ENCODE measurements at regions not wholly inside any gene's neighbourhood (a gene's known extent, or its start where the extent isn't known, plus 50 kb on each side); places are given as distances from the start of the nearest gene placed in this dataset.

DNA sequence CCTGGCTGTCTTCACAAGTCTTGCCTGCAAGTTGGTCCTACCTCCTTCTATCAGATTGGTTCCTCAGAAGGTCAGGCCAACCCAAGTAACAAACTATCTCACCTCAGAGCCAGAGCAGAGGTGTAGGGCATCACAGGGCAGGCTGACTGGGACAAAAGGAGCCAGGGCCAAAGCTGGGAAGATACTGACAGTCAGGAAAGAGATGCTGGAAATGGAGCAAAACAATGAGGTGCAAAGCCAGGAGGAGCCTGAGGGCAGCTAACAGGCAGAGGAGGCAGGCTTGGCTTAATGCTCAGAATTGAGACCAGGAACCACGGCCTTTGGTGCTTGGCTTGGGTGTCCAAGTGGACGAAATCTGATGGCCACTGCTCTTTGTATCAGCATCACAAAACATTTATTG lies 68.4 kb upstream of the PNMA1 start:
- no peak for DNase-seq

DNA sequence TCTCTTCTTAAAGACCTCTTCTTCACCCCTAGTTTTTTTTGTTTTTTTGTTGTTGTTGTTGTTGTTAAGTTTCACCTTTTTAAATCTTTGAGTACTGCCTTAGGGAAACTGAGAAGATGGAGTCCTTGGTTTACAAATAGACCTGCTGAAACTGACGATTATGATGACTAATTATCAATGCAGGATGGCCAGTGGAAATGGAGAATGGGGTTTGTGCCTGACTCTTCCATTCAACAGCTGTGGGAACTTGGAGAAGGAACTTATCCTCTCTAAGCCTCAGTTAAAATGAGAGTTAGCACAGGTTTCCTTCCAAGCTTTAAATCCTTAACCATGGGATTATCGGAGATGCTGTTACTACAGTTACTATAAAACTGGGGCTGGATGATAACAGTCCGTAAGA lies 66.7 kb upstream of the PNMA1 start:
- no peak for DNase-seq

DNA sequence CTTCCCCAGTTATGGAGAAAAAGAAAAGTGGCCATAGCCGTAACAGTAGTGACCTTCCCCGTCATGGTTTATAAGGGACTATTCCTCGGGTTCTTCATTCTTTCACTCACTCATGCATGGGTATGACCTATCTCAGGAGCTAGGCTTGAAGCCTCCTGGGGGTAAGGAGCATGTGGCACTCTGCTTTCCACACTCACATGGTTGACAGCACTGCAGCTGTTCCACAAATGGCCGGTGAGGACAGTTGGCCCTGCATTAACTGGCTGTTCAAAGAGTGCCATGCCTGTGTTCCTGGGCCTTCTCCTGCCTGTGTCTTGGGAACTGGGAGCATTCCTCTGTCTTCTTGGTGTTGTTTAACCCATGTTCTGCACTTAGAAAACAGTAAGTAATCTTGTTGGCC lies 66.2 kb upstream of the PNMA1 start:
- peak in 1 of 3 donors; percentile 30 for DNase-seq

DNA sequence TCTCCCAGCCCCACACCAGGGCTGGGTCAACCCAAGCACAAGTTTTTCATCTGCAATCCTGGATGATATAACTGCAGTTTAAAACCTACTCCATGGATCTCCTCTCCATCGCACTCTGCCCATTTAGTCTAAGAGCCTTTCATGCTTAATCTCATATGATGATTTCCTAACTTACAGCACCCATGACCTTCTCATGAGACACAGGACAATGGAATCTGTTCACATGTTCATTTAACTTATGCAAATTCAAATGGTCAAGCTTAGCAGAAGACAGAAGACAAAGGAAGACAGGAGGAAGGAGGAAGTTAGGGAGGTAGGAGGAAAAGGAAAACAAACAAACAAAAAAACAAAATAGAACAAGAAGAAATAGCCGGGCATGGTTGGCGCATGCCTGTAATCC lies 64.6 kb upstream of the PNMA1 start:
- no peak for DNase-seq

DNA sequence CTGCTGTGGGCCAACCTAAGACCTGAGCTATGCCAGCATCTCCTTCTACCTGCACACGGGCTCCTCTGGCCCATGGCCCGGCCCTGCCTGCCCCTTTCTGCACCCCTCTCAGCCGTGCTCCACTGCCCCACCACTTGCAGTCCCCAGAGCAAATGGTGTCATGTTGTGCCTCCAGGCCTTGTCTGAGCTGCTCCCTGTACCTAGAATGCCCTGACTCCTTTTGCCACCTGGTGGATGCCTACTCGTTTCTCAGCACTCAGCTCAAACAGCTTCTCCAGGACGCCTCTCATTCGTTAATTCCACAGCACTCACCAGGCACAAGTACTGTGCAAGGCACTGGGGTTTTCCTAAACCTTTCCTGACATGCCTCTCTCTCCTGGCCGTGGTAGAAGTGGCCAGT lies 63.2 kb upstream of the PNMA1 start:
- no peak for DNase-seq

DNA sequence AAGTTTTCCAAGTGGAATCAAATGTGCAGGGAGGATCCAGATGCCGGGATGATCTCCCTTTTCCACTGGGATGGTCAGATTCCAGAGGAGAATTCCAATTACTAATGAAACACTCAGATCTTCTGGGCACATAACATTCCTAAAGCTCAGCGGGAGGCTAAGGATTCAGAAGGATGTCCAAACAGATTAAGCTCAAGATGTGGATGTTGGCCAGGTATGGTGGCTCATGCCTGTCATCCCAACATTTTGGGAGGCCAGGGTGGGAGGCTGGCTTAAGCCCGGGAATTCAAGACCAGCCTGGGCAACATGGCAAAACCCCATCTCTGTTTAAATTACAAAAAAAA lies 62.0 kb upstream of the PNMA1 start:
- DNase-seq: no peak

DNA sequence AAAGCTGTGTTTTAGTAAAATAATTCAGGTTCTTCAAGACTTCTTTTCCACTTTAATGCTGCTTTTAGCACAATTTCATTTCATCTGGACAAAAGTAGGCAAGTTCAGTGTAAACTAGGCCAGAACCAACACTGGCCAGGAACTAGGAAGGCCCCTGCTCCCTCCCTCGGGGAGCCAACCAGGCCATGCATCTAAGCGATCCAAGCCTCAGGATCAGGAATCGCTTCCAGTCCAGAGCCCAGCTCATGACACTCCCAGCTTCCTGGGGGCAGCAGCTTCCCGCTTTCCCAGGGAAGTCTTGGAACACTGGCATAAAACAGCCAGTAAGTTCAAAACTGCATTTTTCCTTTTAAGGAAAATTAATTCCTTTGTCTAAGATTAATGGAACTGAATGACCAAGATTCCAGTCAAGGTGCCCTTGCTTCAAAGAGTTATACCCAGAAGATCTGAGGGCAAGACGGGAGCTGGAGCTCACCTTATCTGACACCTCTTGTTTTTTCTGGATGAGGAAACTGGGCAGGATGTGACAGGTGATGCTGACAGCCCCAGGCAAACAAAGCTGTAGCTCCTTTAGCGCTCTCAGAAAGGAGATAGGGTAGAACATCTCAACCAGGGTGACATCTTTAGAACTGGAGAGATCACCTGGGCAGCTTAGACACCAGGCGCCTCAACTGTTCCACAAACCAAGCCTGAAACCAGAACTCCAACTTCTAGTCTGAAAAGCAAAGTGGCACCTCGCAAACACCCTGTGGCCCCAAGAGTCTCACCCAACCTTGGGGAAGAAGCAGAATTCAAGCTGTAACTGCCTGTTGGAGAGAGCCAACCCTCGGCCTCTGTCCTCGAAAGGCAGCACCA lies 61.4 kb upstream of the PNMA1 start:
- DNase-seq: no peak

DNA sequence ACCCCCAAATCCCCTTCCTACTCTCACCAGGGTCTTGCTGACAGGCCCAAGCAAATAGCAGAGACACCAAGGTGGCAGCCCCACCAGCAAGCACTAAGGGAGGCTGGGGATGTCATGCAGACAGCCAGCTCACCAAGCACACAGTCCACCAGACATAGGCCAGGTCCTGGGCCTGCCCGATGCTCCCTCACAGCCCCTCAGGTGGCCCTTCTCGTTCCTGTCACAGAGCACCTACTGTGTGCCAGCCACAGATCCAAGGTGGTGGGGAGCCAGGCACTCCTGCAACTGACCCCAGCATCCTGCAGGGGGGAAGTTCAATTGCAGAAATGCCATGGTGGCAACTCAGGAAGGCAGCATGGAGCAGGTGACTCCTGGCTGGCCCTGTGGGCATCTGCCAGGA lies 60.5 kb upstream of the PNMA1 start:
- no peak for DNase-seq

DNA sequence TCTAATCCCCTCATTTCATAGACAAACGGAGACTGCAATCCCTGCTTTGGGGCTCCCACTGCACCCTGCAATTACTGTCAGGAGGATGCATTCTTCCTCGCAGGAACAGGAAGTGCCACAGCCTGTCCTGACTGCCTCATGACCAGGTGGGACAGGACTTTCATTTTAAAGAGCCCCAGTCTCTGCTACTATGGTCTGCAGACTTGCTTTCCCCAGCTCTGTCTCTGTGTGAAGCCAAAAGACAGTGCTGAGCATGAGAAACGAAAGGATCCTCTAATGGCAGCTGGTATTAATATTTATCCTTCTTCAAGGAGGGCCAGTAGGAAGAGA lies 60.0 kb upstream of the PNMA1 start:
- DNase-seq: no peak

DNA sequence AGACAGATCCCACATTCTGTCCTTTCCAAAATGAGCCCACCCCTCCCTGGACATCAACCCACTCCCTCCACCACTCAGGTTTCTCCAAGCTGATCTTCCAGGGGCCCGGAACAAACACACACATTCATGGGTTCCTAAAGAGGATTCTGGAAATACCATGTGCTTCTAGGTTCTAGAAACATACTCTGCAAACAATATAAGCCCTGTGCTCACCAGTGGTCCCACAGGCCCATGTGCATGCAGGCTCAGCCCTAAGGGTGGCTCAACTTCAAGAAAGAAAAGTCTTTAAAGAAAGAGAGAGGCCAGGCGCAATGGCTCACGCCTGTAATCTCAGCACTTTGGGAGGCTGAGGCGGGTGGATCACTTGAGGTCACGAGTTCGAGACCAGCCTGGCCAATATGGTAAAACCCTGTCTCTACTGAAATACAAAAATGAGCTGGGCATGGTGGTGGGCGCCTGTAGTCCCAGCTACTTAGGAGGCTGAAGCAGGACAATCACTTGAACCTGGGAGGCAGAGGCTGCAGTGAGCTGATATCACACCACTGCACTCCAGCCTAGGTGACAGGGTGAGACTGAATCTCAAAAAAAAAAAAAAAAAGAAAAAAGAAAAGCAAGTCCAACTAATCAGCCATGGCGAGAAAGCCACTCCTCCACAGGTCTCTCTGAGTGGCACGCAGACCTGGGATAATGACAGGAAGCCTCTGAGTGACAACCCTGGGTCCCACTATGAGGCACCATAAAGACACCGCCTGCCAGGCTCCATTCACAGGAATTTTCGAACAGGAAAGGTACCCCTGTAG lies 59.5 kb upstream of the PNMA1 start:
- no peak for DNase-seq

DNA sequence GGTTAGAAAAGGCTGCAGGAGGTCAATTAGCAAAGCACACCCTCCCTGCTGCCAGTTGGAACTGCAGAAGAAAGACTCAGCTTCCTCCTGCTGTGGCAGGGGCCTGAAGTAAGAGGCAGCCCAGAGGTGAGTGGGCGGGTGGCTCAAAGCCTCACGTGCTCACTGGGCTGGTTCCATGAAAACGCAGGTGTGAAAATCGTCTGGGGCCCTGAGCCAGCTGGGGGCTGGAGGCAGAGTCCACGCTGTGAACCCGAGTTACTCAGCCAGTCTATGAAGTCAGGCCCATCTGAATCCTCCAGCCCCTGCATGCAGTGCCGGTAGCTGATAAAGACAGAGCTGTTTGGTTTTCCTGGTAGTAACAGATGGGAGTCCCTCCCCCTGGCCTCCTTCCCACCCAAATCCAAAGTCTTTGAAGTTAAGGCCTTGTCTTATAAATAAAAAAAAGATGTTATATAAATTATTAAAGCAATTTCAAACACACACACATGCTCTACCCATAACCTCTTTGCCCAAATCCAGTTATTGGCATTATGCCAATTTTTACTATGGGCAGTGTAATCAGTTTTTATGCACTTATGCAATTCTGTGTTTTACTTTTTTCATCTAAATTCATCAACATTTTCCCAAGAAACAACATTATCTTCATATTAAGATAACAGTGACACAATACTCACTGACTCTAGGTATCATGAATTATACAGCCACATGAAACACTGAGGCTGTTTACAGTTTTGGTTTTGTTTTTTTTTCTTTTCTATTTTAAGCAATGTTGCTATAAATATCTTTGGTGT lies 57.9 kb upstream of the PNMA1 start:
- DNase-seq: peak in 2 of 3 donors; percentile 47 to 73

DNA sequence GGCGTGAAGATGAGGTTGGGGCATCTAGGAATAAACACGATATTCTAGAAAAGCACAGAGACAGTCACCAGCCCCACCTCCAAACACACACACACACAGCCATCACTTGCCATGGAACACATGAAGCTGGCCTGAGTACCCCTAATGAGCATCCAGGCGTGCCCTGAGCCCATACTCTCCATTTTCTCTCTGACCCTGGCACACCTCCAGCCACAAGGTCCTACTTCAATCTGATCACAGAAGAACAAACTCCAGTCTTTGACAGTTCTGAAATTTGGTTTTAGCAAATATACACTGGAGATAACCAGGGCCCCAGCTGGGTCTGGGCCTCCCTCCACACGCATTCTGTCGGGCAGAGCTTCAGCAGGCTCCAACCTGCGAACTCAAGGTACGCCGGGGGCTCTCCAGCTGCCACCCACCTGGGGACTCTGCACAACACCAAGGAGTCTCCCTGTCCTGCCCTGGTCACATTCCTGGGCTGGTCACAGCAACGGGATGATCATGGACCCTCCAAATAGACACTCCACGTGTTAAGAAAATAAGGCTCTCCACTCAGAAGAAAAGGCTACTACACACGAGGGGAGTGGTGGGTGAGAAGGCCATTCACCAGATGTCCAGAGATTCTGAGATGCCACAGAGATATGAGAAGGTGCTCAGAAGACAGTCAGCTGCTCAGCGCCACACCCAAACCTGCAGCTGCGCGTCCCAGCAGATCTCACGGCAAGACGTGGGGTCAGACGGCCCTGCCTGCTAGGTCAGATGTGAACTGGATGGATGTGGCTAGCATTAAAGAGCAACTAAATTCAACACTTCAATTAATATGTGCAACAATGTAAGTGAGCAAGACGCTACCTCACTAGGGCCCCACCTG lies 57.0 kb upstream of the PNMA1 start:
- no peak for DNase-seq

DNA sequence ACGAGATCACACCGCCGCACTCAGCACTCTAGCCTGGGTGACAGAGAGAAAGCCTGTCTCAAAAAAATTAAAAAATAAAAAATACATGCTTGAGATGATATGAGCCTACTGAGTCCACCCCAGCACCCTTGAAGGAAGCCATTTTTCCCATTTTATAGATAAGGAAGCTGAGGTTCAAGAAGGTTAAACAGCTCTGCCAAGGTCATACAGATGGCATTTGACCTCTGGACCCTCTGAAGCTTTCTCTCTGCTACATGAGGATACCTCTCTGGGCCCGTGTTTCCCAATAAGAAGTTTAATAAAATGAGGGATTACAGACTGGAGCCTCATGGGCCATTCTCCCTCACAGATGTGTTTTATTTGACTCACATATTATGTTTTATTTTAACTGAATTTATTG lies 53.9 kb upstream of the PNMA1 start:
- no peak for DNase-seq

DNA sequence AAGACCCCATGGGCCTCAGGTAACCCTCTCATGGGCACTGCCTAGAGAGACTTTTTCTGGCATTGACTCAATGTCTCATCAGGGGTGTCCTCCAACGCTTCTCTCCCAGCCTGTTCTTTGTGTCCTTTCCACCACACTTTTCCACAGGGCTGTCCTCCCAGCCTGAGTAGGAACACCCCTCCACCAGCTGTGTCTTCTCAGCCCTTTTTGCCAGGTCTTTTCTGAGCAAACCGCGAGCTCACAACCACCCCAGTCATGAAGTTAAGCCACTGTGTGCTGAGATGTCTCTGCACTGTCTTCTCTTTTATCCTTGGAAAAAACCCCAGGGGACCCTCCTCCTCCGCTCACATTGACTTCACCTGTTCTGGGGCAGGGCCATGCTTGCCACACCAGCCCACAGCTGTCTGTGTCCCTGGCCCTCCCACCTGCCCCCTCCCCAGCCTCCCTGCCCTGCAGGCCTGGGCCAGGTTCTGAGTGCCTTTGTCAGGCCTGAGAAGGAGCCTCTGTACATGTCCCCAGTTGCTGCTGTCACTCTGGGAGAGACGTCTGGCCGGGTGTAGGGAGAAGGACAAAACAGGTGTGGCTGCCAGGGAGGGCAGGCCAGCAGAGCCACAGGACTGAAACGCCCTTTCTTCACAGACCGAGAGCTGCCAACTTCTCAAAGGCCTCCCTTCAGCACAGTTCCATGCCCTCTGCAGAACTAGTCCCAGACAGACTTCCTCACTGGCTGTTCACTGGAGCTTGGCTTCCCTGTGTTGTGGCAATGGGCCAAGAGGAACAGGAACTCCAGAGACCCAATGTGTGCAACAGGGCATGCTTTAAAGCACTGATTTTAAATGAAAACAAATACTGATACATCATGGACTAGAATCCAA lies 50.5 kb upstream of the PNMA1 start:
- peak; percentile 85 to 90 (median 88) for DNase-seq

Data from muscle of back (tissue), 3 donors.